ENCODE measurements at regions not wholly inside any gene's neighbourhood (a gene's known extent, or its start where the extent isn't known, plus 50 kb on each side); places are given as distances from the start of the nearest gene placed in this dataset.

- intact Hi-C loops (cut with DNase I) = no loop called here
- TF ChIP-seq CTCF (IDR thresholded peaks at IDR 0.05) = no peak
- DNase-seq (no peak), ATAC-seq (no peak)
- H3K4me1 ChIP-seq = no peaks in the 10 kb centered on the region
- H3K36me3 ChIP-seq = no peaks in the 10 kb centered on the region
- no peaks in the 10 kb centered on the region for H3K9me3 ChIP-seq
- no peak overlapping the region for H3K27ac ChIP-seq
- H3K4me3 ChIP-seq = no peak overlapping the region
- H3K27me3 ChIP-seq = no peaks in the 10 kb centered on the region
Observed at GRCh38 chr12:75842090-75842489, 189.5 kb downstream of the PHLDA1 start.

- no peaks in the 10 kb centered on the region for H3K27me3 ChIP-seq
- no peaks in the 10 kb centered on the region for H3K4me1 ChIP-seq
- no peaks in the 10 kb centered on the region for H3K9me3 ChIP-seq
- H3K4me3 ChIP-seq = no peak overlapping the region
- ATAC-seq (no peak), DNase-seq (no peak)
- H3K36me3 ChIP-seq = no peaks in the 10 kb centered on the region
- no peak overlapping the region for H3K27ac ChIP-seq
- intact Hi-C loops (cut with DNase I) = no loop called here
- no peak for TF ChIP-seq CTCF (IDR thresholded peaks at IDR 0.05)
Observed at GRCh38 chr12:75840994-75841355, 190.6 kb downstream of the PHLDA1 start.

GRCh38 chr12:75838309-75838708, 193.3 kb downstream of the PHLDA1 start:
- Histone ChIP-seq H3K27ac (no peak overlapping the region), H3K27me3 (no peaks in the 10 kb centered on the region), H3K9me3 (no peaks in the 10 kb centered on the region), H3K4me3 (no peak overlapping the region), H3K36me3 (no peaks in the 10 kb centered on the region), H3K4me1 (no peaks in the 10 kb centered on the region)
- no peak for TF ChIP-seq CTCF (IDR thresholded peaks at IDR 0.05)
- ATAC-seq (no peak), DNase-seq (no peak)
- intact Hi-C loops (cut with DNase I) = no loop called here

- TF ChIP-seq CTCF (IDR thresholded peaks at IDR 0.05) = no peak
- no peak for DNase-seq
- H3K27me3 ChIP-seq = no peaks in the 10 kb centered on the region
- H3K27ac ChIP-seq = no peak overlapping the region
- no peaks in the 10 kb centered on the region for H3K4me1 ChIP-seq
- ATAC-seq = peak; percentile 44
- H3K4me3 ChIP-seq = no peak overlapping the region
- no peaks in the 10 kb centered on the region for H3K9me3 ChIP-seq
- intact Hi-C loops (cut with DNase I) = no loop called here
- no peaks in the 10 kb centered on the region for H3K36me3 ChIP-seq
Observed at GRCh38 chr12:75837700-75838099, 193.9 kb downstream of the PHLDA1 start.

GRCh38 chr12:75836533-75836932, 195.0 kb downstream of the PHLDA1 start:
- H3K36me3 ChIP-seq = no peaks in the 10 kb centered on the region
- ATAC-seq (no peak), DNase-seq (no peak)
- no peaks in the 10 kb centered on the region for H3K27me3 ChIP-seq
- no peaks in the 10 kb centered on the region for H3K9me3 ChIP-seq
- no peak overlapping the region for H3K4me3 ChIP-seq
- TF ChIP-seq CTCF (IDR thresholded peaks at IDR 0.05) = no peak
- no peaks in the 10 kb centered on the region for H3K4me1 ChIP-seq
- intact Hi-C loops (cut with DNase I) = no loop called here
- no peak overlapping the region for H3K27ac ChIP-seq

- H3K36me3 ChIP-seq = no peaks in the 10 kb centered on the region
- no peak overlapping the region for H3K27ac ChIP-seq
- ATAC-seq (no peak), DNase-seq (no peak)
- no peak overlapping the region for H3K4me3 ChIP-seq
- intact Hi-C loops (cut with DNase I) = no loop called here
- H3K27me3 ChIP-seq = no peaks in the 10 kb centered on the region
- H3K4me1 ChIP-seq = no peaks in the 10 kb centered on the region
- TF ChIP-seq CTCF (IDR thresholded peaks at IDR 0.05) = no peak
- H3K9me3 ChIP-seq = no peaks in the 10 kb centered on the region
Observed at GRCh38 chr12:75834591-75834990, 197.0 kb downstream of the PHLDA1 start.
